D721Med (cell line): ENCODE measurements at regions not wholly inside any gene's neighbourhood (a gene's known extent, or its start where the extent isn't known, plus 50 kb on each side); places are given as distances from the start of the nearest gene placed in this dataset.

Experiments
- DNase-seq: peaks from one replicate; pipeline ENCODE4 v3.0.0; 2011; ENCODE audit warnings: low spot score; ENCODE audit not compliant: insufficient read length
- FAIRE-seq: peaks from 2 replicates; lab custom pipeline; 2011; peaks lifted over from hg19 to GRCh38; lab: Jason Lieb, UNC
- CTCF ChIP-seq: IDR thresholded peaks from 2 replicates; pipeline ENCODE4 v1.5.1; 2012; ENCODE audit warnings: mild to moderate bottlenecking, control low read depth; ENCODE audit not compliant: insufficient read depth; ENCODE audit errors: missing control alignments

- no peak for FAIRE-seq
Measured at GRCh38 chr6:134468633-134469032, 150.7 kb upstream of the SGK1 start.

DNA sequence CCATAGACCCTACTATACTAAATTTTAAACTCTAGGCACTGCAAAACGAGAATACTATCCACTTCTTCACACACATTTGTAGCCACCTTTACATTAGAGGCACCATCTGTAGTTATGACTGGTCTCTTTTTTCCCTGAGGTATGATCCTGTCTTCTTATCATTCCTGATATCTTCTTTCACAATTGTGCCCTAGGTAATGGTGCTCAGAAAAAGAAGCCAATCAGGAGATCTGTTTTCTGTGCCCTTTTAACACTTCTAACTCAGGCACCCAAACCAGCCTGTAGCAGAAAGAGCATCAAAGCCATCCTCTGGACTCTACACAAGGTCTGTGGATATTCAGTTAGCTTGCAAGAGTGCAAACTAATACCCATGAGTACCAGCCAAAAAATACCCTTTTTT is 149.7 kb upstream of the SGK1 start:
- no peak for TF ChIP-seq CTCF
- FAIRE-seq (no peak), DNase-seq (no peak)

More at GRCh38 chr6:134468633-134469032, 150.7 kb upstream of the SGK1 start:
- no peak for DNase-seq
- no peak for TF ChIP-seq CTCF

DNA sequence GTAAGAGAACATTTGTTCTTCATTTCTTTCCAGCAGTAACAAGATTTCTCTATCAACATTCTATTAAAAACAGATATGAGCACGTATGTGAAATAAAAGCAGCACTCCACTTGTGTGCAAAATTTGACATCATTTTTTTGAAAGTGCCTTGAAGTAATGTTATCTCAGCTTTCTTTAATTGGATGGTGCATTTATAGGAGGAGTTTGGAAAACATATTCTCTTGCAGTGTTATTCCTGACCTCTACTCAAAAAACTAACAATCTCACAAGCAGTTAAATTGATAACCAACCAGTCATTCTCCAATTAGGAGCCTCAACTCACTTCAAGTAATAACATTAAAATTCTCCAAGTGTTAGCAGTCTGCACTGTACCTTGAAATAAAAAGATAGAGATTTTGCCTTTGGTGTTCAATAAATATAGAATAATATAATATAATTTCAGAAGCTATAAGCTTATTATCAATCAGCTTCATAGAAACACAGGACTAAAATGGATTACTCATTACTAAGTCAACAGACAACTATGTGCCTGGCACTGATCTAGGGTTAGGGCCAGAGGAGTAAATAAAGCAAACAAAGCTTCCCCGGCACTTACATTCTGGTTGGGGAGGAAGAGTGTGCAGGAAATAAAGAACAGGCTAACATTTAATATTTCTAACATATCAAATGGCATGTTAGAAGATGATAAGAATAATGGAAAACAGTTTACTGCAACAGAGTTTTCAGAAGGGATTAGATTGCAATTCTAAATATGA is 149.0 kb upstream of the SGK1 start:
- no peak for TF ChIP-seq CTCF
- FAIRE-seq (no peak), DNase-seq (no peak)

DNA sequence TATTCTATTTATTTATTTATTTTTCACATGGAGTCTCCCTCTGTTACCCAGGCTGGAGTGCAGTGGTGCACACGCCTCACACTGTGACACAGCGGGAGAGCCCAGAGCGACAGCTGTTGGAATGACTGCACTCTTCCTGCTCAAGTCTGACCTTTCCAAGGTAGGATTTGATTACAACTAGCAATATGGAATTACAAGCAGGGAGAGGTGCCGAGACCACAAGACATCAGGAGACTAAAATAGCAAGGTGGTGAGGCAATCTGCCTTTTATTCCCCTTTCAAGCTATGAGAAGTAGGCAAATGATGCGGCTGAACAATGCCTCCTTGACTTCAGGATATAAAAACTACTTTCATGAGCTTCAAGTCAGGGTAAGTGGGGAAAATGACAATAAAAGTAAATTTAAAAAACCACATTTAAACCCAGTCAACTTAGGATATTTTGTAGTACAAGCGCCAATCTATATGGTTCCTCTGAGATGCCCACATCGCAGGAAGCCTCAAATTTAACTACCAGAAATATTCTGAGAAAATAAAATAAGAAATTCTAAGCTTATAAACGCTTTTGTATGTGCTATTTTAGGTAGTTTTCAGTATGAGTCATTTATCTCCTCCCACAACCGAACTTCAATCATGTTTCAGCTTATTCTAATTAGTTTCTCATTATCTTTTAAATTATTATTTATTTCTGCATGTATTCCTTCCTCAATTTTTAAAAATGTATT is 146.9 kb upstream of the SGK1 start:
- no peak for FAIRE-seq
- TF ChIP-seq CTCF: no peak
- no peak for DNase-seq

DNA sequence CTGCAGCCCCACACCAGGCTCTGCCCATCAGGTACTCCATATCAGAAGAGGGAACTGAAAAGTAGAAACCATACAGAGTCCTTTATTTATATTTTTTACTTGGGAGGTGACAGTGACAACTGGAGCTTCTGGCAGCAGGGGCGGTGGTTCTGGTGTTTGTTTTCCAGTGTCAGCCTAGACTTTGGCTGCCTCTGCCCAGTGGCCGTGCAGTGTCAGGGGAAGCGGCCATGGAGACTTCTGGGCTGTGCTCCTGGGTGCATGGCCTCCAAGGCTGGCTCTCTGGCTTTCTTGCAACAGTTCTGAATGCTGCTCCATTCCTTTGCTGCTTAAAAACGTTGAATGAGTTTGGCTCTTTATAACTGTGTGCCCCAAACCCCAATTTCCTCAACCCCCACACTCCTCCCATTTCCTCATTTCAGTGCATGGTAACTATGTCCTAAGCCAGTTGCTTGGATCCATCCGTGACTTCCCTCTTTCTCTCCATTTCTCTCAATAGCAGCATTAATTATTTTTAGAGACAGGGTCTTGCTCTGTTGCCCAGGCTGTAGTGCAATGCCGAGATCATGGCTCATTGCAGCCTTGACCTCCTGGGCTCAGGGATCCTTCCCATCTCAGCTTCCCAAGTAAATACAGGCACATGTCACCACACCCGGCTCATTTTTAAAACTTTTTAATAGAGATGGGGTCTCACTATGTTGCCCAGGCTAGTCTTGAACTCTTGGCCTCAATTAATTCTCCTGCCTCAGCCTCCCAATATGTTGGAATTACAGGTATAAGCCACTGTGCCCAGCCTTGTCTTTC is 141.1 kb upstream of the SGK1 start:
- TF ChIP-seq CTCF: no peak
- no peak for DNase-seq
- no peak for FAIRE-seq

- no peak for TF ChIP-seq CTCF
- FAIRE-seq (no peak), DNase-seq (no peak)
Measured at GRCh38 chr6:134457941-134458340, 140.0 kb upstream of the SGK1 start.
